Neural crest cell (in vitro differentiated cells): ENCODE measurements at regions not wholly inside any gene's neighbourhood (a gene's known extent, or its start where the extent isn't known, plus 50 kb on each side); places are given as distances from the start of the nearest gene placed in this dataset.

ENCODE experiments used
- DNase-seq: peaks from one replicate; pipeline ENCODE4 v3.0.0; 2021; ENCODE audit warnings: low read depth, mixed read lengths, low spot score
- H3K27ac Mint-ChIP-seq: one replicate; pipeline ENCODE4 v1.8.0; 2021; ENCODE audit warnings: mild to moderate bottlenecking, mixed read lengths; ENCODE audit not compliant: unreplicated experiment
- H3K27me3 Mint-ChIP-seq: 2 replicates; pipeline ENCODE4 v1.8.0; 2021; ENCODE audit warnings: low read depth, mild to moderate bottlenecking, mixed read lengths
- H3K36me3 Mint-ChIP-seq: 2 replicates; pipeline ENCODE4 v1.8.0; 2021; ENCODE audit warnings: low read depth, mild to moderate bottlenecking, mixed read lengths
- H3K4me1 Mint-ChIP-seq: 2 replicates; pipeline ENCODE4 v1.8.0; 2021; ENCODE audit warnings: mixed read lengths
- H3K4me3 Mint-ChIP-seq: one replicate; pipeline ENCODE4 v1.8.0; 2021; ENCODE audit warnings: mild to moderate bottlenecking, mixed read lengths
- H3K9me3 Mint-ChIP-seq: 2 replicates; pipeline ENCODE4 v1.8.0; 2021; ENCODE audit warnings: mixed read lengths
- TF ChIP-seq, protein P1 (sequence below): fragments of 200-600 bp; sonication (generic); conservative IDR thresholded peaks from 2 replicates; pipeline ENCODE4 v1.5.0; 2021; ENCODE audit warnings: antibody characterized with exemption, mild to moderate bottlenecking

DNA sequence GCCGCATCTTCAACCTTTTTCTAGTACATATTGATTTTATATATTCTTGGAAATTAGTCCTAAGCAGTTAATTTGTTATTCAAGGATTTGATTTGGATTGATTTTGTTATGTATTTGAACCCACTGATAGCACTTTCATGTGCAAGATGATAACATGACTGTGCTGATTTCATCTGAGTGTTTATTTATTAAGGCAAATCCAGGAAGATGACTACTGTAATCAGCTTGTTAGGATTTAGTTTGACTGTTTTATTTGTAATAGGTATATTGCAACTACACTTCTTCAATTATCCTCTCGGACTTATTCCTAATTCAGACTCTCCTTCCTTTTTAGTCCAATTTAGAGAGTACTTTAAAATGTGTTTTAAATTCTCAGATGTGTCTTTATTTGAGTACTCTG, 75.1 kb upstream of the PRKG1 start:
- H3K4me3 Mint-ChIP-seq, result no peak overlapping the region
- TF ChIP-seq, protein P1, sequence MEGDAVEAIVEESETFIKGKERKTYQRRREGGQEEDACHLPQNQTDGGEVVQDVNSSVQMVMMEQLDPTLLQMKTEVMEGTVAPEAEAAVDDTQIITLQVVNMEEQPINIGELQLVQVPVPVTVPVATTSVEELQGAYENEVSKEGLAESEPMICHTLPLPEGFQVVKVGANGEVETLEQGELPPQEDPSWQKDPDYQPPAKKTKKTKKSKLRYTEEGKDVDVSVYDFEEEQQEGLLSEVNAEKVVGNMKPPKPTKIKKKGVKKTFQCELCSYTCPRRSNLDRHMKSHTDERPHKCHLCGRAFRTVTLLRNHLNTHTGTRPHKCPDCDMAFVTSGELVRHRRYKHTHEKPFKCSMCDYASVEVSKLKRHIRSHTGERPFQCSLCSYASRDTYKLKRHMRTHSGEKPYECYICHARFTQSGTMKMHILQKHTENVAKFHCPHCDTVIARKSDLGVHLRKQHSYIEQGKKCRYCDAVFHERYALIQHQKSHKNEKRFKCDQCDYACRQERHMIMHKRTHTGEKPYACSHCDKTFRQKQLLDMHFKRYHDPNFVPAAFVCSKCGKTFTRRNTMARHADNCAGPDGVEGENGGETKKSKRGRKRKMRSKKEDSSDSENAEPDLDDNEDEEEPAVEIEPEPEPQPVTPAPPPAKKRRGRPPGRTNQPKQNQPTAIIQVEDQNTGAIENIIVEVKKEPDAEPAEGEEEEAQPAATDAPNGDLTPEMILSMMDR, result no peak
- no peaks in the 10 kb centered on the region for H3K9me3 Mint-ChIP-seq
- no peaks in the 10 kb centered on the region for H3K36me3 Mint-ChIP-seq
- no peak for DNase-seq
- H3K27me3 Mint-ChIP-seq, result peaks cover 3% of the 10 kb centered on the region
- no peak overlapping the region for H3K27ac Mint-ChIP-seq
- peaks cover 14% of the 10 kb centered on the region for H3K4me1 Mint-ChIP-seq

DNA sequence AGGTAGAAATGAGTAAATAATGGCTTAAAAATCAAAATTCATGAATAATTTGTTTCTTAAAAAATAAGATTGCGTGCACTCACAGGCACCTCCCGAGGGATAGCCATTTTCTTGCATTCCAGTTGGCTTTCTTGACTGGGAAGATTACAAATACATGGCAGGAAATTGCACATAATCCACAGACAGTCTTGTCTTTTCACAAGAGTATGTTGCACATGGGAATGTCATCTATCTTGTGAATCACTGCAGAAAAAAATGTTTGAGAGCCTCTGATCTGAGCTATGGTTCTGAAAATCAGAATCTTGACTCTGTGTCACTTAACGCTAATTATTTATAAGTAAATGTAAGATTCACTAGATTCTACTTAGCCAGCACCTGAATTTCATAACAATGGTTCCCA, 74.1 kb upstream of the PRKG1 start:
- H3K36me3 Mint-ChIP-seq, result no peaks in the 10 kb centered on the region
- no peak overlapping the region for H3K4me3 Mint-ChIP-seq
- peaks cover 19% of the 10 kb centered on the region for H3K4me1 Mint-ChIP-seq
- H3K27ac Mint-ChIP-seq, result no peak overlapping the region
- TF ChIP-seq, protein P1, result no peak
- no peaks in the 10 kb centered on the region for H3K9me3 Mint-ChIP-seq
- no peak for DNase-seq
- peaks cover 3% of the 10 kb centered on the region for H3K27me3 Mint-ChIP-seq

DNA sequence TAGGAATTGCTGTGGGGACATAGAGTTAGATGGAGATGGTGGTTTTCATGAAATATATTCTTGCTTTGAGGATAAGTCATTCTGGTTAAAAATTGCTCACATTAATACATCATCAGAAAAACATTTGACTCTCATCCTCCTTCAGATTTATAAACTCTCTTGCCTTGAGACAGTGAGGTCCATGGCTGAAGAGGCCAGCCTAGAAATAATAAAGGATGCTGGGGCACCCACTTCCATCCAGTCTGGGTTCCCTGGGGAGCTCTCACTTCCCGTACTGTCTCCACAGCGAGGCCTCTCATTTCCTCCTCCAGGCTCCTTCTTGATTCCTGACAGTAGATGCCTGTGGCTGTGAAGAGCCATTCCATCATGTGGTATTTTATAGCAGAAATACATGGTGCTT, 73.3 kb upstream of the PRKG1 start:
- no peaks in the 10 kb centered on the region for H3K9me3 Mint-ChIP-seq
- TF ChIP-seq, protein P1, result no peak
- H3K4me3 Mint-ChIP-seq, result no peak overlapping the region
- no peaks in the 10 kb centered on the region for H3K36me3 Mint-ChIP-seq
- no peak for DNase-seq
- H3K27me3 Mint-ChIP-seq, result peaks cover 3% of the 10 kb centered on the region
- H3K27ac Mint-ChIP-seq, result no peak overlapping the region
- peaks cover 27% of the 10 kb centered on the region for H3K4me1 Mint-ChIP-seq

DNA sequence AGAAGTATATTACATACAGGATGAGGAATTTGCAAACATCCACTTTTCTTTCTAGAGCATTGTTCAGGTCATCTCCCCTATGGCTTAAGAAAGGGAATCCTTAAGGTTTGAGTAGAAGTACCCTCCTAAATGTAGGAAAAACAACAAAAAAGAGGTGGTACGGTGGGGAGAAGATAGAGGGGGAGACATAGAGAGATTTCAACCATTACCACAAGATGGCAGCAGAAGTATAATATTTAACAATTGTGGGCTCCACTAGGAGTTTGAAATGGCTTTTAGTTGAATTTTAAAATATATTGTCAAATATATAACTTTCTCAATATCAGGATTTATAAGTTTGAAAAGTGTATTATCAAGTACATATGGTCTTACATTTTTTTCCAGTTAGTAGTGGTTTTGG, 72.7 kb upstream of the PRKG1 start:
- H3K9me3 Mint-ChIP-seq, result no peaks in the 10 kb centered on the region
- H3K27ac Mint-ChIP-seq, result no peak overlapping the region
- H3K4me1 Mint-ChIP-seq, result peaks cover 28% of the 10 kb centered on the region
- H3K36me3 Mint-ChIP-seq, result no peaks in the 10 kb centered on the region
- peaks cover 3% of the 10 kb centered on the region for H3K27me3 Mint-ChIP-seq
- no peak overlapping the region for H3K4me3 Mint-ChIP-seq
- TF ChIP-seq, protein P1, result peak; percentile 80
- no peak for DNase-seq

DNA sequence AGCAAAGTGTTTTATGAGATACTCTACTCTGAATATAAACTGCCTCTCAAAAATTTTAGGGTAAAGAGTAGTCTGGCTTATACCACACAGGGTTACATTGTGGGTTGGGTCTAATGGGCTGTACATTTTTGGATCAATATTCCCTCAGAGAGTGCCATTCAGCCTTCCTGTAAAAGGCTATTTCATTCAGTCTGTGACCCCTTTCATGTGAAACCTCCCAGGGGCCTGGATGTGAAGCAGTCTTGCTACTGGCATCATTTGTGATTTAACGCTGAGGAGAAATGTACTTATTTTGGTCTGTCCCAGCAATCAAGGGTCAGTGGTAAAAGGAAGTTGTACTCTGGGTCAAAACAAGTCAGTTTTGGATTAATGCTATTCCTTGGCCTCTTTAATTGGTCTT, 71.8 kb upstream of the PRKG1 start:
- H3K27ac Mint-ChIP-seq, result no peak overlapping the region
- TF ChIP-seq, protein P1, result no peak
- H3K36me3 Mint-ChIP-seq, result no peaks in the 10 kb centered on the region
- peaks cover under 1% of the 10 kb centered on the region for H3K27me3 Mint-ChIP-seq
- no peaks in the 10 kb centered on the region for H3K9me3 Mint-ChIP-seq
- peaks cover 28% of the 10 kb centered on the region for H3K4me1 Mint-ChIP-seq
- no peak for DNase-seq
- H3K4me3 Mint-ChIP-seq, result no peak overlapping the region

DNA sequence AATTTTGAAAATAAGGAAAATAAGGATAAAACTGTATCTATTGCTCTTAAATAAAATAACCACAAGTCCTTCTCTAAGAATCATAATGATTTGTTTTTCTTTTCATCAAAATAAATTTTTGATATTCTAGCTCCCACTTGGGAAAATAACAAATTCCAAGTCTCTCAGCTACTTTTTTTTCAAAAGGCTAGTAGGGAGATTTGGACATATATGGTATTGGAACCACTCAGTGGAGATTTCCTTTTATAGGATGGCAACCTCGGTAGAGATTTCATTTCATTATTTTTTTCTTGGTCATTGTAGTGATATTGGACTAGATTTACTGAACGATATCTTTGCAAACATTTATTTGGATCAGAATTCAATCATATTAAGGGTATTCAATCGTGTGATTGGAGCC, 69.5 kb upstream of the PRKG1 start:
- Mint-ChIP-seq H3K27ac (no peak overlapping the region), H3K4me1 (peaks cover 28% of the 10 kb centered on the region), H3K27me3 (no peaks in the 10 kb centered on the region), H3K9me3 (no peaks in the 10 kb centered on the region), H3K4me3 (no peak overlapping the region), H3K36me3 (no peaks in the 10 kb centered on the region)
- DNase-seq, result no peak
- TF ChIP-seq, protein P1, result no peak
